ENCODE measurements at regions not wholly inside any gene's neighbourhood (a gene's known extent, or its start where the extent isn't known, plus 50 kb on each side); places are given as distances from the start of the nearest gene placed in this dataset.
A peak's percentile ranks its signal among the peaks of the same experiment; 100 is the strongest.

GRCh38 chr7:89826557-89826956 lies 327.7 kb upstream of the STEAP1 start:
- H3K9me3 ChIP-seq (ENCODE audit: control insufficient read depth, insufficient read depth, low read length): no peaks in the 10 kb centered on the region
- H3K9me2 ChIP-seq (replicated peaks; ENCODE audit: control insufficient read depth, low read length): no peaks in the 10 kb centered on the region
- no peaks in the 10 kb centered on the region for H3K27me3 ChIP-seq (ENCODE audit: control insufficient read depth, low read length)
- H3K79me2 ChIP-seq (ENCODE audit: control insufficient read depth, low read length): no peaks in the 10 kb centered on the region
- no peaks in the 10 kb centered on the region for H3F3A ChIP-seq (ENCODE audit: control insufficient read depth, insufficient read depth)
- no peaks in the 10 kb centered on the region for H4K20me1 ChIP-seq (ENCODE audit: control insufficient read depth, insufficient read depth, low read depth, low read length)
- H3K4me3 ChIP-seq (ENCODE audit: low read length): no peak overlapping the region
- H3K36me3 ChIP-seq (ENCODE audit: control insufficient read depth, low read length): no peaks in the 10 kb centered on the region
- no peaks in the 10 kb centered on the region for H3K4me1 ChIP-seq (ENCODE audit: control insufficient read depth, low read length)
- no peak overlapping the region for H3K27ac ChIP-seq (ENCODE audit: low read depth, low read length)
- no peak overlapping the region for H3K4me2 ChIP-seq (ENCODE audit: low read length)
- TF ChIP-seq CTCF (IDR thresholded peaks at IDR 0.05; ENCODE audit: low read depth, low read length, poor library complexity, severe bottlenecking) (no peak), EZH2phosphoT487 (IDR thresholded peaks at IDR 0.05; ENCODE audit: borderline replicate concordance, low read length) (no peak)

GRCh38 chr7:89837515-89837914 lies 316.8 kb upstream of the STEAP1 start:
- H3K27me3 ChIP-seq (ENCODE audit: control insufficient read depth, low read length): no peaks in the 10 kb centered on the region
- H3K9me2 ChIP-seq (replicated peaks; ENCODE audit: control insufficient read depth, low read length): no peaks in the 10 kb centered on the region
- H4K20me1 ChIP-seq (ENCODE audit: control insufficient read depth, insufficient read depth, low read depth, low read length): no peaks in the 10 kb centered on the region
- H3K9me3 ChIP-seq (ENCODE audit: control insufficient read depth, insufficient read depth, low read length): no peaks in the 10 kb centered on the region
- H3K36me3 ChIP-seq (ENCODE audit: control insufficient read depth, low read length): no peaks in the 10 kb centered on the region
- no peak for TF ChIP-seq CTCF (IDR thresholded peaks at IDR 0.05; ENCODE audit: low read depth, low read length, poor library complexity, severe bottlenecking)
- TF ChIP-seq EZH2phosphoT487 (IDR thresholded peaks at IDR 0.05; ENCODE audit: borderline replicate concordance, low read length): no peak
- no peak overlapping the region for H3K4me3 ChIP-seq (ENCODE audit: low read length)
- no peaks in the 10 kb centered on the region for H3K79me2 ChIP-seq (ENCODE audit: control insufficient read depth, low read length)
- H3F3A ChIP-seq (ENCODE audit: control insufficient read depth, insufficient read depth): no peaks in the 10 kb centered on the region
- no peaks in the 10 kb centered on the region for H3K4me1 ChIP-seq (ENCODE audit: control insufficient read depth, low read length)
- H3K27ac ChIP-seq (ENCODE audit: low read depth, low read length): no peak overlapping the region
- H3K4me2 ChIP-seq (ENCODE audit: low read length): no peak overlapping the region

- Histone ChIP-seq H3K27ac (ENCODE audit: low read depth, low read length) (no peak overlapping the region), H3K4me3 (ENCODE audit: low read length) (no peak overlapping the region), H3F3A (ENCODE audit: control insufficient read depth, insufficient read depth) (no peaks in the 10 kb centered on the region), H4K20me1 (ENCODE audit: control insufficient read depth, insufficient read depth, low read depth, low read length) (no peaks in the 10 kb centered on the region), H3K9me2 (replicated peaks; ENCODE audit: control insufficient read depth, low read length) (no peaks in the 10 kb centered on the region), H3K27me3 (ENCODE audit: control insufficient read depth, low read length) (no peaks in the 10 kb centered on the region), H3K4me1 (ENCODE audit: control insufficient read depth, low read length) (no peaks in the 10 kb centered on the region), H3K79me2 (ENCODE audit: control insufficient read depth, low read length) (no peaks in the 10 kb centered on the region), H3K9me3 (ENCODE audit: control insufficient read depth, insufficient read depth, low read length) (no peaks in the 10 kb centered on the region), H3K36me3 (ENCODE audit: control insufficient read depth, low read length) (no peaks in the 10 kb centered on the region), H3K4me2 (ENCODE audit: low read length) (peak overlapping the region; percentile 2; the same call in 1 of the 2 replicates)
- TF ChIP-seq CTCF (IDR thresholded peaks at IDR 0.05; ENCODE audit: low read depth, low read length, poor library complexity, severe bottlenecking) (no peak), EZH2phosphoT487 (IDR thresholded peaks at IDR 0.05; ENCODE audit: borderline replicate concordance, low read length) (no peak)
Observed at GRCh38 chr7:89839329-89839728, 314.9 kb upstream of the STEAP1 start.

GRCh38 chr7:89845952-89846351 lies 308.3 kb upstream of the STEAP1 start:
- Histone ChIP-seq H3K79me2 (ENCODE audit: control insufficient read depth, low read length) (no peaks in the 10 kb centered on the region), H4K20me1 (ENCODE audit: control insufficient read depth, insufficient read depth, low read depth, low read length) (no peaks in the 10 kb centered on the region), H3K27ac (ENCODE audit: low read depth, low read length) (no peak overlapping the region), H3K27me3 (ENCODE audit: control insufficient read depth, low read length) (no peaks in the 10 kb centered on the region), H3K4me2 (ENCODE audit: low read length) (no peak overlapping the region), H3F3A (ENCODE audit: control insufficient read depth, insufficient read depth) (no peaks in the 10 kb centered on the region), H3K9me2 (replicated peaks; ENCODE audit: control insufficient read depth, low read length) (no peaks in the 10 kb centered on the region), H3K36me3 (ENCODE audit: control insufficient read depth, low read length) (no peaks in the 10 kb centered on the region), H3K9me3 (ENCODE audit: control insufficient read depth, insufficient read depth, low read length) (no peaks in the 10 kb centered on the region), H3K4me1 (ENCODE audit: control insufficient read depth, low read length) (no peaks in the 10 kb centered on the region), H3K4me3 (ENCODE audit: low read length) (no peak overlapping the region)
- TF ChIP-seq CTCF (IDR thresholded peaks at IDR 0.05; ENCODE audit: low read depth, low read length, poor library complexity, severe bottlenecking): no peak
- TF ChIP-seq EZH2phosphoT487 (IDR thresholded peaks at IDR 0.05; ENCODE audit: borderline replicate concordance, low read length): no peak
